ENCODE measurements at regions not wholly inside any gene's neighbourhood (a gene's known extent, or its start where the extent isn't known, plus 50 kb on each side); places are given as distances from the start of the nearest gene placed in this dataset.
"Not testable (repeated sequence)": the region's sequence is repeated elsewhere in the genome, so short reads cannot be mapped to it uniquely, and the experiment has no call there.

DNA sequence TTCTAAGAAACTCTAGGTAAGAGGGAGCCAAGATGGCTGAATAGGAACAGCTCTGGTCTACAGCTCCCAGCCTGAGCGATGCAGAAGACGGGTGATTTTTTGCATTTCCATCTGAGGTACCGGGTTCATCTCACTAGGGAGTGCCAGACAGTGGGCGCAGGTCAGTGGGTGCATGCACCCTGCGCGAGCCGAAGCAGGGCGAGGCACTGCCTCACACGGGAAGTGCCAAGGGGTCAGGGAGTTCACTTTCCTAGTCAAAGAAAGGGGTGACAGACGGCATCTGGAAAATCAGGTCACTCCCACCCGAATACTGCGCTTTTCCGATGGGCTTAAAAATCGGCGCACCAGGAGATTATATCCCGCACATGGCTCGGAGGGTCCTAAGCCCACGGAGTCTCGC lies 1796.7 kb upstream of the PCDH10 start:
- not testable (repeated sequence) for DNase-seq; H3K27ac Mint-ChIP-seq; ATAC-seq (replicated peaks); H3K27me3 Mint-ChIP-seq; H3K9me3 Mint-ChIP-seq; H3K4me1 Mint-ChIP-seq (ENCODE audit: low read depth in 2 of 2); H3K4me3 Mint-ChIP-seq; H3K36me3 Mint-ChIP-seq (ENCODE audit: insufficient read depth)

DNA sequence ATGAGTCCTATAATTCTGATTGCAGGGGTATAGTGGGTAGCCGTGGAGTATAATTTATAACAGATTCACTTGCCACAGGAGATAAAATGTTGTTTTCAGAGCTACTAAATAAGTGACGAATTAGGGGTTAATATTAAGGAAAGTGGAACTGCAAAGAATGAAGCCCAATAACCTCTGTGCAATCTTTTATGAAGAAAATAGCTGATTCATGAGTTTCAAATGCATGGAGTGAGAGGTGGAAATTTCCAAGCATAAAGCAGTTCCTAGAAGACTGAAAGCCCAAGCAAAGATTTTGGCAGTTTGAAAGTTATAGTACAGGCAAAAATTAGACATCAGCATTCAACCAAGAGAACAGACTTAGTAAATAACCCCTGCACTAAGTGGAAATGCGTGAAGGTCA lies 1782.4 kb upstream of the PCDH10 start:
- H3K9me3 Mint-ChIP-seq, result peaks cover 4 to 22% of the 10 kb centered on the region in 2 donors
- no peak overlapping the region for H3K4me3 Mint-ChIP-seq
- DNase-seq (no peak), ATAC-seq (replicated peaks) (no peak)
- no peaks in the 10 kb centered on the region for H3K27me3 Mint-ChIP-seq
- H3K27ac Mint-ChIP-seq, result no peak overlapping the region
- no peaks in the 10 kb centered on the region for H3K4me1 Mint-ChIP-seq (ENCODE audit: low read depth in 2 of 2)
- H3K36me3 Mint-ChIP-seq (ENCODE audit: insufficient read depth), result no peaks in the 10 kb centered on the region

DNA sequence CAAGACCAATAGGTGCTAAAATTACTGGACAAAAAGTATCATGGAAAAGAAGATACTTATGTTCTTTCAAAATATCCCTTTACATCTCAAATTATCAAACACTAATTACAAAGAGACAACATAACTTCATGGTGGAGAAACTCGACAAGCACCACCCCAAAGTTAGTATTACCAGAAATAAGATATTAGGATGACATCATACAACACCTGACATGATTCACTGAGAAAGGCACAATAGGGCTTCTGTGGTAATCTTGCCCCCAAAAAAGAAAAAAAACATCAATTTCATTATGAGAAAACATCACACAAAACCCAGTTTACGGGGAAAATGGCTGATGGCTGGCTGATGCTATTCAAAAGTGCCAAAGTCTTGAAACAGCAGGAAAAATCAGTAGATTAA lies 1781.7 kb upstream of the PCDH10 start:
- Mint-ChIP-seq H3K36me3 (ENCODE audit: insufficient read depth) (no peaks in the 10 kb centered on the region), H3K4me3 (no peak overlapping the region), H3K4me1 (ENCODE audit: low read depth in 2 of 2) (no peaks in the 10 kb centered on the region), H3K27ac (no peak overlapping the region), H3K27me3 (no peaks in the 10 kb centered on the region), H3K9me3 (peaks cover 8 to 29% of the 10 kb centered on the region in 2 donors)
- no peak for DNase-seq
- ATAC-seq (replicated peaks), result no peak

DNA sequence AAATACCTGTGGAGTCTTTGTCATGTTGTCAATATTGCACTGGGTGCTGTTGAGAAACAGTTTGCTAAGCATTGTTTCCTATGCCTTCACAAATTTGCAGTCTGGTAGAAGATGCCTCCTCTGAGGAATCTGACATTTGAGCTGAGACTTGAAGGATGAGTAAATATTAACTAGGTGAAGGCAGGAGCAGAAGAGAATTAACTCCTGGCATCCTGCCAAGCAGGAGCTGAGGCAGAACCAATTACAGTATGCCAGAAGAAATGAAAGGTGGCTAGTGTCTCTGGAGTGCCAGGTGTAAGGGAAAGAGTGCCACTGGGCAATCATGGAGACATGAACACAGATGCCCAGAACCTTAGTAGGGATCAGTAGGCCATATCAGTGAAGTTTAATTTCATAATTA lies 1778.2 kb upstream of the PCDH10 start:
- ATAC-seq (replicated peaks) (no peak), DNase-seq (no peak)
- Mint-ChIP-seq H3K4me1 (ENCODE audit: low read depth in 2 of 2) (no peaks in the 10 kb centered on the region), H3K4me3 (no peak overlapping the region), H3K36me3 (ENCODE audit: insufficient read depth) (no peaks in the 10 kb centered on the region), H3K9me3 (peaks cover 13 to 29% of the 10 kb centered on the region in 2 donors), H3K27me3 (no peaks in the 10 kb centered on the region), H3K27ac (no peak overlapping the region)

- Mint-ChIP-seq H3K4me3 (no peak overlapping the region), H3K27ac (no peak overlapping the region), H3K27me3 (no peaks in the 10 kb centered on the region), H3K4me1 (ENCODE audit: low read depth in 2 of 2) (no peaks in the 10 kb centered on the region), H3K36me3 (ENCODE audit: insufficient read depth) (no peaks in the 10 kb centered on the region), H3K9me3 (peaks cover 7 to 11% of the 10 kb centered on the region in 2 donors)
- ATAC-seq (replicated peaks) (no peak), DNase-seq (no peak)
These were observed 1768.0 kb upstream of the PCDH10 start for GRCh38 chr4:131381055-131381454.

DNA sequence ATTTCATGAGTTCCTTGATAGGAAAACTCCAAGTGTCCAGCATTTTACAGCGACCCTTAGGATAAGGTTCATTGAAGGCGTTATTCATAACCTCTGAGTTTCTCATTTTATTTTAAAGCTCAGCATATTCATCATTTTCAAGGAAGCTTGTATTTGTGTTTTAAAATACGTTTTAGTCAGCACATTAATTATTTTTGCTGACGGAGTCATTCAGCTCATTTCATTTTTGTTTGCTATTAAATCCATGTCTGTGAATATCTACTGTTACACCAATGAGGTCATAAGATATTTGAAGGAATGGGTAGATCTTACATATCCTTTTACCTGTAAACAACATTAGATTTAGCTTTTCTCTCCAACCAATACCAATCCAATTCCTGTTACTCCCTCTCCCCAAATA lies 1766.3 kb upstream of the PCDH10 start:
- H3K27ac Mint-ChIP-seq, result no peak overlapping the region
- H3K9me3 Mint-ChIP-seq, result peaks cover 10 to 18% of the 10 kb centered on the region in 2 donors
- H3K27me3 Mint-ChIP-seq, result no peaks in the 10 kb centered on the region
- H3K36me3 Mint-ChIP-seq (ENCODE audit: insufficient read depth), result no peaks in the 10 kb centered on the region
- H3K4me3 Mint-ChIP-seq, result no peak overlapping the region
- no peak for ATAC-seq (replicated peaks)
- no peaks in the 10 kb centered on the region for H3K4me1 Mint-ChIP-seq (ENCODE audit: low read depth in 2 of 2)
- no peak for DNase-seq

DNA sequence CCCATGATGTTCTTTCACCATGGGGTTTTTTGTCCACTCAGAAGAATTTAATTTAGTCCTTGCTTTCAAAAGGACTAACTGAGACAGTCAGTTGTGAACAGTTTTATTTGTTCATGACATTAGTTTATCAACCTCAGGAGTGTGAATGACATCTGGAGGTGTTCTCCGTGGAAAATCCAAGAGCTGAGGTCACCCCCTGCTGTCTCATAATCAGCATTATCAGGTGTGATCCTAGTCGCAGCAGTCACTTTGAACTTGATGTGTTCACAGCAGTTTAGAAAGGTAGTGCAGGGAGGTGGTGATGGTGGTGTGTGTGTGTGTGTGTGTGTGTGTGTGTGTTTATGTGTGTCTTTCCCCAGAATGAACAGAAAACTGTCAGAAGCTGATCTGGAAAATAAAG lies 1760.8 kb upstream of the PCDH10 start:
- Mint-ChIP-seq H3K27me3 (no peaks in the 10 kb centered on the region), H3K4me3 (no peak overlapping the region), H3K4me1 (ENCODE audit: low read depth in 2 of 2) (no peaks in the 10 kb centered on the region), H3K36me3 (ENCODE audit: insufficient read depth) (no peaks in the 10 kb centered on the region), H3K27ac (no peak overlapping the region), H3K9me3 (peaks cover 9% of the 10 kb centered on the region in 2 donors)
- ATAC-seq (replicated peaks) (no peak), DNase-seq (no peak)

GRCh38 chr4:131408102-131408501 lies 1741.0 kb upstream of the PCDH10 start:
- DNase-seq (no peak), ATAC-seq (replicated peaks) (no peak)
- Mint-ChIP-seq H3K4me3 (no peak overlapping the region), H3K27ac (no peak overlapping the region), H3K4me1 (ENCODE audit: low read depth in 2 of 2) (no peaks in the 10 kb centered on the region), H3K36me3 (ENCODE audit: insufficient read depth) (no peaks in the 10 kb centered on the region), H3K27me3 (no peaks in the 10 kb centered on the region), H3K9me3 (peaks cover 6 to 8% of the 10 kb centered on the region in 2 donors)

DNA sequence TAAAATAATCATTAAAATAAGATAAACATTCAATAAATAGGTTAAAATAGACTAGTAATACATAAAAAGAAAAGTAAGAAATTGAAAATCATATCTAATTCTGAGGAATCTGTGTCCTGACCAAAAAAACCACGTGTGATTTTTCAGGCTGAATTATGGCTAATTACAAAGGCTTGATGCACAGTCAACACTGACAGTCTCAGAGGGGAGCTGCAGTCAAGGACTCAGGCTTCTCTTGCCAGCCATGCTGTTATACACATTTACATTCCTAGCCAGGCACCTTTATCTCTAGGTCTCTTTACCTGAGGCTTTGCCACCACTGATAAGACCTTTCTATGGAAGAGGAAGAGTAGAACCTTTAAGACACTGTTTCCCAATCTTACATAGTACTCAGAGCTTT lies 1737.7 kb upstream of the PCDH10 start:
- ATAC-seq (replicated peaks) (no peak), DNase-seq (no peak)
- Mint-ChIP-seq H3K36me3 (ENCODE audit: insufficient read depth) (no peaks in the 10 kb centered on the region), H3K4me1 (ENCODE audit: low read depth in 2 of 2) (no peaks in the 10 kb centered on the region), H3K27me3 (no peaks in the 10 kb centered on the region), H3K27ac (no peak overlapping the region), H3K4me3 (no peak overlapping the region), H3K9me3 (peaks cover 6 to 8% of the 10 kb centered on the region in 2 donors)

DNA sequence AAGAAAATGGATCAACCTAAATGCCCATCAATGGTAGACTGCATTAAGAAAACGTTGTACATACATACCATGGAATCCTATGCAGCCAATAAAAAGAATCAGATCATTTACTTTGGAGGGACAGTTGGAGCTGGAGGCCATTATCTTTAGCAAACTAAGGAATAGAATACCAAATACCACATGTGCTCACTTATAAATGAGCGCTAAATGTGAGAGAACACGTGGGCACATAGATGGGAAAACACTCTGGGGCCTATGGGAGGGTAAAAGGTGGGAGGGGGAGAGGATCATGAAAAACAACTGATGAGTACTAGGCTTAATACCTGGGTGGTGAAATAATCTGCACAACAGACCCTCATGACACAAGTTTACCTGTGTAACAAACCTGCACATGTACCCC lies 1729.9 kb upstream of the PCDH10 start:
- ATAC-seq (replicated peaks), result no peak

GRCh38 chr4:131426023-131426758 lies 1722.9 kb upstream of the PCDH10 start:
- Mint-ChIP-seq H3K4me3 (no peak overlapping the region), H3K4me1 (ENCODE audit: low read depth in 2 of 2) (no peaks in the 10 kb centered on the region), H3K36me3 (ENCODE audit: insufficient read depth) (no peaks in the 10 kb centered on the region), H3K9me3 (peaks cover 13 to 15% of the 10 kb centered on the region in 2 donors), H3K27ac (no peak overlapping the region), H3K27me3 (no peaks in the 10 kb centered on the region)
- no peak for ATAC-seq (replicated peaks)
- DNase-seq, result no peak

More for the DNA sequence above, 1729.9 kb upstream of the PCDH10 start:
- Mint-ChIP-seq H3K9me3 (peaks cover 0 to 4% of the 10 kb centered on the region in 2 donors), H3K4me1 (ENCODE audit: low read depth in 2 of 2) (no peaks in the 10 kb centered on the region), H3K27me3 (no peaks in the 10 kb centered on the region), H3K4me3 (no peak overlapping the region), H3K36me3 (ENCODE audit: insufficient read depth) (no peaks in the 10 kb centered on the region), H3K27ac (no peak overlapping the region)
- no peak for DNase-seq

GRCh38 chr4:131427000-131427399 lies 1722.1 kb upstream of the PCDH10 start:
- H3K27ac Mint-ChIP-seq, result no peak overlapping the region
- ATAC-seq (replicated peaks) (no peak), DNase-seq (no peak)
- H3K4me1 Mint-ChIP-seq (ENCODE audit: low read depth in 2 of 2), result no peaks in the 10 kb centered on the region
- H3K4me3 Mint-ChIP-seq, result no peak overlapping the region
- H3K36me3 Mint-ChIP-seq (ENCODE audit: insufficient read depth), result no peaks in the 10 kb centered on the region
- no peaks in the 10 kb centered on the region for H3K27me3 Mint-ChIP-seq
- peaks cover 9 to 15% of the 10 kb centered on the region in 2 donors for H3K9me3 Mint-ChIP-seq

DNA sequence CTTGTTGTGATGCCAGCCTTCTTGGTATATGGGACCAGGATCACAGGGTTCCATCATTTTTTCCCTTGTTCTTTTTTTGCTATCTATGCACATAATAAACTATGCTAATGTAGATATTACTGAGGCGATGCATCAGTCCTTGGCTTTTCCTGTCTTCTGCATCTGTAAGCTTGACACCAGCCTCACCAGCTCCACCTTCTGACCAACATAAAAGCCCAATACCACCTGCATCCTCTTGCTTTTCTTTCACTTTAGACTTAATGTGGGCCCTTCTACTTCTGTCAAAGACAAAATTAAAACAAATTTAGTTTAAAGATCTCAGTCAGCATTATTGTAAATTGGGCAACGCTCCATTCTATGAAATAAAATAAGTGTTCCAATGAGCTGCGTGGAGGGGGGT lies 1718.8 kb upstream of the PCDH10 start:
- H3K4me1 Mint-ChIP-seq (ENCODE audit: low read depth in 2 of 2), result no peaks in the 10 kb centered on the region
- no peak overlapping the region for H3K4me3 Mint-ChIP-seq
- DNase-seq (no peak), ATAC-seq (replicated peaks) (no peak)
- no peaks in the 10 kb centered on the region for H3K27me3 Mint-ChIP-seq
- peaks cover 9 to 21% of the 10 kb centered on the region in 2 donors for H3K9me3 Mint-ChIP-seq
- no peak overlapping the region for H3K27ac Mint-ChIP-seq
- H3K36me3 Mint-ChIP-seq (ENCODE audit: insufficient read depth), result no peaks in the 10 kb centered on the region

DNA sequence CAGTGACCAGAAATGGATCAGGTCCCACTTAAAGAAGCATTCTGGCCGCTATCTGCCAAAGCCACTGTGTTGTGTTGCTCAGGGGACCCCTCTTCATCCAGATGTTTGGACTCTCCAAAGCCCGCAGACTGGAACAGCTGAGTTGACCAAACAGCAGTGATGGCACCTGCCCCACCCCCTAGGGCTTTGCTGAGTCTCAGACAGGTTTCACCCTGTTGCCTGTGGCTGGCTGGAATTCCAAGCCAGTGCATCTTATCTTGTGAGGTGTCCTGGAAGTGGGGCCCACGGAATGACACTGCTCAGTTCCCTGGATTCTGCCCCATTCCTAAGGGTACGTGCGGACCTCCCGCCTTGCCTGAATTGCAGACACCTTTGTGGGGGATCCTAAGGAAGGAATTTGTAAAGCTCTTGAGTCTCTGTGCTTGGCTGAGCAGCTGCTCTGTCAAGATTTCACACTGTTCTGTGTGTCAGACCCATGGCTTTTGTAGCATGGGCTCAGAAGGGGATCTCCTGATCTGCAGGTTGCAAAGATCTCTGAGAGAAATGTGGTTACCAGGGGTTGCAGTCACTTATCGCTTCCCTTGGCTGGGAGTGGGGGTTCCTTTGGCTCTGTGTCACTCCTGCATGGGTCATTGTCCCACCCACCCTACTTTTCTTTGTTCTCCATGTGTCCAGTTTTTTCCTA lies 1707.9 kb upstream of the PCDH10 start:
- no peak for ATAC-seq (replicated peaks)
- Mint-ChIP-seq H3K4me3 (no peak overlapping the region), H3K36me3 (ENCODE audit: insufficient read depth) (no peaks in the 10 kb centered on the region), H3K27me3 (no peaks in the 10 kb centered on the region), H3K9me3 (peaks cover 7 to 25% of the 10 kb centered on the region in 2 donors), H3K4me1 (ENCODE audit: low read depth in 2 of 2) (no peaks in the 10 kb centered on the region), H3K27ac (no peak overlapping the region)
- no peak for DNase-seq

All from effector memory CD8-positive, alpha-beta T cell (primary cell).